Nephron (organoid): ENCODE measurements at regions not wholly inside any gene's neighbourhood (a gene's known extent, or its start where the extent isn't known, plus 50 kb on each side); places are given as distances from the start of the nearest gene placed in this dataset.

Source experiments
- H3K27ac Mint-ChIP-seq, 3 experiments: 2 replicates each; pipeline ENCODE4 v1.8.0; 2020; ENCODE audit warnings: mixed read lengths in 3 of 3, mild to moderate bottlenecking in 2 of 3, moderate library complexity in 1 of 3
- H3K27me3 Mint-ChIP-seq: 2 replicates; pipeline ENCODE4 v1.8.0; 2021; ENCODE audit warnings: low read depth, mild to moderate bottlenecking, moderate library complexity, mixed read lengths
- H3K36me3 Mint-ChIP-seq: 2 replicates; pipeline ENCODE4 v1.8.0; 2020; ENCODE audit warnings: low read depth, mixed read lengths
- H3K4me1 Mint-ChIP-seq: 2 replicates; pipeline ENCODE4 v1.8.0; 2020; ENCODE audit warnings: mixed read lengths
- H3K4me3 Mint-ChIP-seq, 3 experiments: 2 replicates each; pipeline ENCODE4 v1.8.0; 2020; ENCODE audit warnings: mild to moderate bottlenecking in 3 of 3, mixed read lengths in 3 of 3, moderate library complexity in 2 of 3
- H3K9me3 Mint-ChIP-seq: 2 replicates; pipeline ENCODE4 v1.8.0; 2020; ENCODE audit warnings: mixed read lengths
- TF ChIP-seq, protein P1 (sequence below), 3 experiments: fragments of 200-600 bp; sonication (generic); IDR thresholded peaks; one replicate each; pipeline ENCODE4 v1.5.0; 2021; ENCODE audit warnings: antibody characterized with exemption in 3 of 3; ENCODE audit not compliant: unreplicated experiment in 3 of 3

DNA sequence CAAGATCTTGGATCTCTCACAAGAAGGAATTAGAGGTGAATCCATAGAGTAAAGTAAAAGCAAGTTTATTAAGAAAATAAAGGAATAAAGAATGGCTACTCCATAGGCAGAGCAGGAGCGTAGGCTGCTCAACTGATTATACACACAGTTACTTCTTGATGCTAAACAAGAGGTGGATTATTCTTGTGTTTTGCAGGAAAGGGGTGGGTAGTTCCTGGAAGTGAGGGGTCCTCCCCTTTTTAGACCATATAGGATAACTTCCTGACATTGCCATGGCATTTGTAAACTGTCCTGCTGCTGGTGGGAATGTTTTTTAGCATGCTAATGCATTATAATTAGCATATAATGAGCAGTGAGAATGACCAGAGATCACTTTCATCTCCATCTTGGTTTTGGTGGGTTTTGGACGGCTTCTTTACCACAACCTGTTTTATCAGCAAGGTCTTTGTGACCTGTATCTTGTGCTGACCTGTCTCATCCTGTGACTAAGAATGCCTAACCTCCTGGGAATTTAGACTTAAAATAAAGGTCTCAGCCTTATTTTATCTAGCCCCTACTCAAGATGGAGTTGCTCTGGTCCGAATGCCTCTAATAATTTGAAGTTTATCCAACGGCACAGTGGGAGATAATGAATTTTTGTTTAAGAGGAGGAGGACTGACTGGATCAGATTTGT lies 165.7 kb upstream of the DMRT1 start:
- Mint-ChIP-seq H3K27ac (peak overlapping the region in 1 of 3 experiments; percentile 79), H3K4me1 (peaks cover 23% of the 10 kb centered on the region), H3K36me3 (no peaks in the 10 kb centered on the region), H3K27me3 (no peaks in the 10 kb centered on the region), H3K9me3 (no peaks in the 10 kb centered on the region), H3K4me3 (no peak overlapping the region)
- TF ChIP-seq, protein P1, sequence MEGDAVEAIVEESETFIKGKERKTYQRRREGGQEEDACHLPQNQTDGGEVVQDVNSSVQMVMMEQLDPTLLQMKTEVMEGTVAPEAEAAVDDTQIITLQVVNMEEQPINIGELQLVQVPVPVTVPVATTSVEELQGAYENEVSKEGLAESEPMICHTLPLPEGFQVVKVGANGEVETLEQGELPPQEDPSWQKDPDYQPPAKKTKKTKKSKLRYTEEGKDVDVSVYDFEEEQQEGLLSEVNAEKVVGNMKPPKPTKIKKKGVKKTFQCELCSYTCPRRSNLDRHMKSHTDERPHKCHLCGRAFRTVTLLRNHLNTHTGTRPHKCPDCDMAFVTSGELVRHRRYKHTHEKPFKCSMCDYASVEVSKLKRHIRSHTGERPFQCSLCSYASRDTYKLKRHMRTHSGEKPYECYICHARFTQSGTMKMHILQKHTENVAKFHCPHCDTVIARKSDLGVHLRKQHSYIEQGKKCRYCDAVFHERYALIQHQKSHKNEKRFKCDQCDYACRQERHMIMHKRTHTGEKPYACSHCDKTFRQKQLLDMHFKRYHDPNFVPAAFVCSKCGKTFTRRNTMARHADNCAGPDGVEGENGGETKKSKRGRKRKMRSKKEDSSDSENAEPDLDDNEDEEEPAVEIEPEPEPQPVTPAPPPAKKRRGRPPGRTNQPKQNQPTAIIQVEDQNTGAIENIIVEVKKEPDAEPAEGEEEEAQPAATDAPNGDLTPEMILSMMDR (IDR thresholded peaks at IDR 0.05; ENCODE audit: unreplicated experiment in 3 of 3) = no peak

DNA sequence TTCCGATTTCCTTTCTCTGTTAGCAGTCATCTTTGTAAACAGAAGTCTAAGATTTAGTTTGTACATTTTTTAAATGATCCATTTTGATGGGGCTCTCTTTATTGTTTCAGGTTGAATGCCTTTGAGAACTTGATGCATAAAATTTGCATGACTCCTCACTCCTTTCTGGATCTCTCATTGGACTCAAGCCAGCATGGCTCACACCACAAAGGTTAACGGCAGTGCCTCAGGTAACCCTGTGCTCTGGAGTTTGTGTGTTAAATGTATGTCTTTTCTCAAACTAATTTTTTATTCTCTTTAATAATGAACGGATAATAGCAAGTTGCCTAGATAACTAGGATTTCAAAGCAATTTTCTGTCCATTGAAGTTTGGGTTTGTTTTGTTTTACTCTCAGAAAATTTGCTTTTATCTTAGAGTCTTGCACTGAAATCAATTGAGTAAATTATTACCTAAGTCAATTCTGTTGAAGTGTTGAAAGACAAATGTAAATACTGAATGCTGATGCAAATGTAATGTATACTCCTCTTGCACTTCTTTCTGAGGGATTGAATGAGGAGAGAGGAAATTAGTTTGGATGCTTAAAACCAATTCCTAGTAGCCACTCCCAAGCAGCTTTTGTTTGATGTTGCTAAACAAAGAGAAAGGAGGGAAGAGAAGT lies 164.6 kb upstream of the DMRT1 start:
- Mint-ChIP-seq H3K27ac (peak overlapping the region; percentile 55 to 82 (median 79)), H3K4me3 (peak overlapping the region in 1 of 3 experiments; percentile 76), H3K9me3 (no peaks in the 10 kb centered on the region), H3K27me3 (no peaks in the 10 kb centered on the region), H3K4me1 (peaks cover 23% of the 10 kb centered on the region), H3K36me3 (no peaks in the 10 kb centered on the region)
- TF ChIP-seq, protein P1 (IDR thresholded peaks at IDR 0.05; ENCODE audit: unreplicated experiment in 3 of 3) = no peak

DNA sequence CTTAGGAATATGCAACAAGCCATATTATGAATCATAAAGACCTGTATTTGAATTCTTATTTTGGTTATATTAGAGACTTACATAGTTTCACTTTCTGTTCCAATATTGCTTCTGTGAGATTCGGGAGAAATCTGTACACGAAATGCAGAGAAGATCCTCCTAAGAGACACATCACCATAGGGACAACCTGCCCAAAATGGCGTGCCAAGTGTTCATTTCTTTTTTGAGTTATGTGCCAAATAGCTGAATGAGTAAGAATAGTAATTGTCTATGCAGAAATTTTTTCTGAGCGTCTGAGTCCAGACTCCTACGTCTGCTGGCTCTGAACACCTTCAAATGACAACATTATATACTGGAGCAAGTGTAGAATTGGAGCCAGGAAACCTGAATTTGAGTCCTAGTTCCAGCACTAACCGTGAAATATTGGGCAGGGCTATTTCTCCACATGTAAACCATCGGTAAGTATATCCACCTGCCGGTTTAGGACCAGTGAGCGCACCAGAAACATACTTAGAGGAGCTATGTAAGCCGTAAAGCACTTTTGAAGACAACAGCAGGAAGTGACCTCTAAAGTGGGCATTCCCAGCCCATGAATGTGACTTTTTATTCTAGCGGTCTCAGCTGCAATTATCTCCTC lies 163.9 kb upstream of the DMRT1 start:
- Mint-ChIP-seq H3K36me3 (no peaks in the 10 kb centered on the region), H3K27ac (peak overlapping the region; percentile 55 to 82 (median 79)), H3K9me3 (no peaks in the 10 kb centered on the region), H3K4me1 (peaks cover 23% of the 10 kb centered on the region), H3K4me3 (peak overlapping the region in 2 of 3 experiments; percentile 27 to 76), H3K27me3 (no peaks in the 10 kb centered on the region)
- TF ChIP-seq, protein P1 (IDR thresholded peaks at IDR 0.05; ENCODE audit: unreplicated experiment in 3 of 3) = no peak

DNA sequence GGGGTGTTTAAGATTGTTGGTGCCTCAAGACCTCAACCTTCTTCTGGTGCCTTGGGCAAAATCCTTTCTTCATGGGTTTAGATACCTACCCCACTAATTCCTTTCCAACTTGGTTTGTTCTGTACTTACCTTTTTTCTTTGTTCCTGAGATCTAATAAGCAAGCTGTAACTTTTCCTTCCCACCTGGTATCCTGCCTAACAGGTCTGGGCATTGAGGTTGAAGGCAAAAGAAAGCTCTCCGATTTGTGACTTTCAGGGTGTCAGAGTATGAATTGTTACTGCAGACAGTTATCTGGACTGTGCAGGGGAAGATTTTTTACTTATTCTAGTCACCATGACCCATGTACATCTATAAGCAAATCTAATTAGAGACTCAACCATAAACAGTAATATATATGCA lies 162.6 kb upstream of the DMRT1 start:
- Mint-ChIP-seq H3K4me1 (peaks cover 25% of the 10 kb centered on the region), H3K4me3 (no peak overlapping the region)

DNA sequence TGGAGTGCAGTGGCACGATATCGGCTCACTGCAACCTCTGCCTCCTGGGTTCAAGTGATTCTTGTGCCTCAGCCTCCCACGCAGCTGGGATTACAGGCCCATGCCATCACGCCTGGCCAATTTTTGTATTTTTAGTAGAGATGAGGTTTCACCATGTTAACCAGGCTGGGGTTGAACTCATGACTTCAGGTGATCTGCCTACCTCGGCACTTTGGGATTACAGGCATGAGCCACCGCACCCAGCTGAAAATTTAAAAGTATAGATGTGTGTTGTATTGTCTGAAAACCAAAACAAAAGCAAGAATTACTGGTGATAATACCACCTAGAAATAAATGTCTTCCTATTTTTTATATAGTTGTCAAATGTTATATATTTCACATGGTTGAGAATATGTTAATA lies 162.0 kb upstream of the DMRT1 start:
- Mint-ChIP-seq H3K36me3 (no peaks in the 10 kb centered on the region), H3K27me3 (no peaks in the 10 kb centered on the region), H3K4me3 (no peak overlapping the region), H3K4me1 (peaks cover 27% of the 10 kb centered on the region), H3K27ac (no peak overlapping the region), H3K9me3 (no peaks in the 10 kb centered on the region)
- TF ChIP-seq, protein P1 (IDR thresholded peaks at IDR 0.05; ENCODE audit: unreplicated experiment in 3 of 3) = no peak

More for the DNA sequence above, 162.6 kb upstream of the DMRT1 start:
- Mint-ChIP-seq H3K9me3 (no peaks in the 10 kb centered on the region), H3K27ac (peak overlapping the region in 1 of 3 experiments; percentile 51), H3K27me3 (no peaks in the 10 kb centered on the region), H3K36me3 (no peaks in the 10 kb centered on the region)
- TF ChIP-seq, protein P1 (IDR thresholded peaks at IDR 0.05; ENCODE audit: unreplicated experiment in 3 of 3) = no peak
